ENCODE measurements at regions not wholly inside any gene's neighbourhood (a gene's known extent, or its start where the extent isn't known, plus 50 kb on each side); places are given as distances from the start of the nearest gene placed in this dataset.

DNA sequence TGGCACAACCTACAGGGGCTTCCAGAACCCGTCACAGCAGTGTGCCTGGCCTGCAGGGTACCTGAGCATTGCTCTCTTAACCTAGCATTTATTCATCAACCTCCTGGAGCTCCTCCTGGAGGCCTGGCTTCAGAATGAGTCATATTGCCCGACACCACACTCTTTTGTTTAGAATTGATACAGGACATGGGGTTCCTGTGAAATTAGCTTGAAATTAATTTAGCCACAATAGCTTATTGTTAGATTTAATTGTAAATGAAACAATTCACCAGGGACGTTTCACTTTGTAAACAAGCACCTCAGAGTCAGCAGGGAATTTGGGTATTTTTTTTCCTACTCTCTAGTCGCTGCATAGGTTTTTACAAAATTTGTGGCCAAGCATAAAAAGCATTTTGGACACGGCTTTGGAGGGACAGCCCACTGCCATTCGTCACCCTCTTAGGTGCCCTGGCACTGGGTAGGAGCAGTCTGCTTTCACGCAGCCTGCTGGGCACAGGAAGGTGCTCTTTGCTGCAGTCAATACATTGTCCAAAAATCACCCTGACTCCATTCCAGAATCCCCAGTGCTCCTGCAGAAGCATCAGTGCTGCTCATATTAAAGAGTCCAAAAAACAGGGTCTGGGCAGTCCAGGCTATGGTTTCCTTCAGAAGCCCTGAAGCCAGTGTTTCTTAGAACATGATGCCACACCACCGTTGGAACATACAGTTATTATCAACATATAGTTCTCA is 60.8 kb upstream of the MEF2A start:
- H3K4me3 ChIP-seq (ENCODE audit: low read depth, low read length), result no peak overlapping the region
- DNase-seq (ENCODE audit: low read depth), result peak; percentile 34
- TF ChIP-seq CTCF (IDR thresholded peaks at IDR 0.05; ENCODE audit: insufficient read depth, low read length), result peak; percentile 26

- no peak for TF ChIP-seq CTCF (IDR thresholded peaks at IDR 0.05; ENCODE audit: insufficient read depth, low read length)
- no peak overlapping the region for H3K4me3 ChIP-seq (ENCODE audit: low read depth, low read length)
- DNase-seq (ENCODE audit: low read depth), result peak; percentile 16
These were observed 59.4 kb upstream of the MEF2A start for GRCh38 chr15:99506399-99506798.

- no peak for DNase-seq (ENCODE audit: low read depth)
- TF ChIP-seq CTCF (IDR thresholded peaks at IDR 0.05; ENCODE audit: insufficient read depth, low read length), result no peak
- H3K4me3 ChIP-seq (ENCODE audit: low read depth, low read length), result no peak overlapping the region
These were observed 58.7 kb upstream of the MEF2A start for GRCh38 chr15:99507016-99507503.

DNA sequence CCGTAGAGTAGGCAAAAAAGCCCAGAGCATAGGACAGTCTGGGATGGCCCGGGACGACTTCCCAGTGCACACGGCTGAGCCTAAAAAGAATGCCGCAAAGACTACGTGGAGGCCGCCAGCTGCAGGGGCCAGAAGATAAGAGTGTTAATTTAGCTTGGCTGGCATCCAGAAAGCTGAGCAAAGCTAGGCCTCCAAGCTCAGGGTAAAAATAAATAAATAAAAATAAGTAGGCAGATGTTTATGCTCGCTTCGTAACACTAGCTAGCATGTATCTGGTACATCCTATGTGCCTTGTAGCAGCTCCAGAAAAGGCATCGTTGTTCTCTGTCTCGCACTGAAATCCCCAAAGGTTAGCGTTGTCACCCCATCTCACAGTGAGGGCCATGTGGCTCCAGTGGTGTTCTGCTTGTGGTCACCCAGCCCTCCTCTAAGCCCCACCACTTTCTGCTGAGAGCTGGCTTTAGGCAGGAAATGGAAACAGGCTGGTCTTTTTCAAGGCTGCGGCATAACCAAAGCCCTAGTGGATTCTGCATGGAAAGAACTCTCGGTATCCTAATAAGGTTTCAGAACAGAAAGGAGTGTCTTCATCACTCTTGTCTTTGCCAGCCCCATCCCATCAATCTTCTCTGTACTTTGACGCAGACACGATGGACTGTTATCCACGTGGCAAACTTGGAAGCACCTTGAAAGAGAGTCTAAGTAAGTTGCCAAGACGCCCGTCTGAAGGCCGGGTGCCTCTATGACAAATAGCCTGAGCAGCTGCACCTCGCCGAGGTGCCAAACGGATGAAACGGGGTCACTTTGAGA is 58.1 kb upstream of the MEF2A start:
- DNase-seq (ENCODE audit: low read depth), result peak; percentile 95
- no peak overlapping the region for H3K4me3 ChIP-seq (ENCODE audit: low read depth, low read length)
- peak; percentile 18 for TF ChIP-seq CTCF (IDR thresholded peaks at IDR 0.05; ENCODE audit: insufficient read depth, low read length)

DNA sequence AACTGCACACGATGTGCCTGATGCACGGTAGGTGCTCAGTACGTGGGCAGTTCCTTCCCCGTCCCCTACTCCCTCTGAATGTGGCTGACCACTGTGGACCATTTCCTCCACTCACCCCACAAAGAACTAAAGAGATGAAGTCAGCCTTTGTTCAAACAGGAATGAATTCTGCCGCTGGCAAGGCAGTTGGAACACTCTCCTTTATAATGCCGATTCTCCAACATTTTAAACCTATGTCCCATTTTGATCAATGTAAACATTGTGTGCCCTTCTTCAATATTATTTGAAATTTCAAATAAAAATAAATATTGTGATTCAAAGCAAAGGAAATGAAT is 57.5 kb upstream of the MEF2A start:
- no peak for TF ChIP-seq CTCF (IDR thresholded peaks at IDR 0.05; ENCODE audit: insufficient read depth, low read length)
- DNase-seq (ENCODE audit: low read depth), result no peak

DNA sequence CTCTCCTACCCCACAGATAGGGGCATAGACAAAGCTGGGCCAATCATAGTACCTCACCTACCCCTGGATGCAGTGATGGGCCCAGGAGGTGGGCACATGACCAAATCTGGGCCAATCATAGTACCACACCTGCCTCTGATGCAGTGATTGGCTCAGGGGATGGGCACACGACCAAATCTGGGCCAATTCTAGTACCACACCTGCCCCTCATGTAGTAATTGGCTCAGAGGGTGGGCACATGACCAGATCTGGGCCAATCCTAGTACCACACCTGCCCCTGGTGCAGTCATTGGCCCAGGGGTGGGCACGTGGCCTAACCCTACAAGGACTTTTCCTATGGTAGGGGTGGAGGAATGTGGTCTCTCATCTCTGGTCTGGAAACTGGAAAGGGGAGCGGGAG is 56.9 kb upstream of the MEF2A start:
- no peak overlapping the region for H3K4me3 ChIP-seq (ENCODE audit: low read depth, low read length)
- DNase-seq (ENCODE audit: low read depth), result no peak
- no peak for TF ChIP-seq CTCF (IDR thresholded peaks at IDR 0.05; ENCODE audit: insufficient read depth, low read length)

More for the DNA sequence above, 57.5 kb upstream of the MEF2A start:
- H3K4me3 ChIP-seq (ENCODE audit: low read depth, low read length), result no peak overlapping the region

All from fibroblast of the aortic adventitia (primary cell).